ENCODE measurements at regions not wholly inside any gene's neighbourhood (a gene's known extent, or its start where the extent isn't known, plus 50 kb on each side); places are given as distances from the start of the nearest gene placed in this dataset.
A peak's percentile ranks its signal among the peaks of the same experiment; 100 is the strongest.

DNA sequence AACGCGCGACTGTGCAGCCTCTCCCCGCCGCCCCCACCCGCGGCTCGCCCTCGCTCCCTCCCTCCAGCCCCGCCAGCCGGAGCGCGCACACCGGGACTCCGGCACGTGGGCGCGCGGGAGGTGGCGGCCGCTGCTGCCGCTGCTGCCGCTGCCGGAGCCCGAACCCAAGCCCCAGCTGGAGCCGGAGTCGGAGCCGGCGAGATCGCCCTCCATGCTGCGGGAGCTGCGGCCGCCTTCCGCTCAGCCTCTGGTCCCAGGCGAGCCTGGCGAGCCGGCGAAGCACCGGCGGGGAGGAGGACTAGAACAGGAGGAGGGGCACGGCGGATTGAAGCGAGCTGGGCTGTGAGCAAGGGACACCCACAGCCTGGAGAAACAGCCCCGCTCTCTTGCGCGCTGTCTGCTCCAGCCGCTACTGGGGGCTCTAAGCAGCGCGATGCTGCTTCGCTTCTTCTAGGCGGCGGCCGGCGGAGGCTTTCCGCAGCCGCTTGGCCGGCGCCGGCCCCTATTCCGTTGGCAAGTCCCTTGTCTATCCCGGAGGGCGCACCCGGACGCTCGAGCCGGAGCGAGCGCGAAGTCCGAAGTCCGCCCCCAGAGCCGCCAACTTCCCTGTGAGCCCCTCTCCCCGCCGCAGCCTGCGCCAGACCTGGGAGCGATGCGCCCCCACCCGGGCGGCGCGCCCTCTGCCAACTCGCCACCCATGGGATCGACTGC lies 598.7 kb upstream of the SGCD start:
- DNase-seq = peak; percentile 38

GRCh38 chr5:155728857-155729683 lies 597.9 kb upstream of the SGCD start:
- DNase-seq = peak; percentile 18

DNA sequence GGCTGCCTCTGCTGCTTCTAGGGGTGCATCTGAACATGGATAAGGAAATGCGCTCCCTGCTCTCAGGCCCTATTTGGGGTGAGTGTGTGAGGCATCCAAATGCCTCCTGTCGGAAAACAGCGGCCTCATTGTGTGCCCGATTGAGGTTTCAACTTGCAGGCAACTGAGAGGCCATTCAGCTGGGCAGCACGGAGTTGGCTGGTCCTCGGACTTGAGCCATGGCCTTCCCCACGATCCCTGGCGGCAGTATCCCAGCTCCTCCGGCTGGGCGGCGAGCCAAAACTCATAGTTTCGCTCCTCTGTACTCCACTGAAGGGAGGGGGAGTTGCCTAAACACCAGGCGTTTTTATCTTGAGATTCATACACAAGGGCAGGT lies 597.3 kb upstream of the SGCD start:
- DNase-seq = peak; percentile 18

DNA sequence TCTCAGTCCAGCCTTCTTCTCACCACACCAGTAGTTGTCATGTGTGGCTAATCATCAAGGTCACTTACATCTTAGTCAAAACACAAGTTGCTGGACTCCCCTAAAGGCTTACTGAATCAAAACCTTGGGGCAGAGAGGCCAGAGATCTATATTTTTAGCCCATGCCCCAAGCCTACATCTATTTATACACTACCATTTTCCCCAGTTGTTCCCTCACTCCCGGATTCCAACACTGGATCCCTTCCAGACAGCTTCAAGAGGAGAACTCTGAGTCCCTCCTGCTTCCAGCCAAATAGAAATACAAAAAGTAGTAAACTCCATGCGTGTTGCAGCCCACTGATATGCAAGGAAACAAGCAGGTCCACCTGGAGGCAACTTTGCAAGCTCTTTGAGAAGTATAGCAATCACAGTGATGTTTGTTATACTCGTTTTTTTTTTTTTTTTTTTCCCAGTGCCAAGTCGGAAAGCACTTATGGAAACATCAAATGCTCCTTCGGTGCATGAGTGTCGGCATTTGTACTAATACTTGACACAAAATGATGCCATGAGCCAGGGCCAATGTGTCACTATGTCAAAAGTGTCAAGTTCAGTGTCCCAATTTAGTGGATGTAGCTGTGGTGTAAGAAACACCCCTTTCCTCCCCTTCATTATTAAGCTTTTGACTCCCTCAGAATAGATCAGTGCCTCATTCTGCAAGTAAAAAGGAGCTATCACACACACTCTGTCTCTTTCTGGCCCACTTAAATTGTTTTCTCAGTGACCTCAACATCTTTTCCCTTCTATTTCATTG lies 594.2 kb upstream of the SGCD start:
- no peak for DNase-seq

DNA sequence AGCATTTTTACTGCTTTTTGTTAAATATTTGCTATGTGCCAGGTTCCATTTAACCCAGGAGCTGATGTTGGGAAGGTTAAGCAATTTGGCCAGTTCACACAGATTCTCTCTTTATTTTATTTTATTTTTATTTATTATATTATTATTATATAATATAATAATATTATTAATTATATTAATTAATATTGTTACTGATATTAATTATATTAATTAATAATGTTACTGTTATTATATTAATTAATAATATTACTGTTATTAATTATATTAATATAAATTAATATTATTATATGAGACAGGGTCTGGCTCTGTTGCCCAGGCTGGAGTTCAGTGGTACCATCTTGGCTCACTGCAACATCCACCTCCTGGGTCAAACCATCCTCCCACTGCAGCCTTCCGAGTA lies 593.0 kb upstream of the SGCD start:
- no peak for DNase-seq

GRCh38 chr5:155735388-155735787 lies 591.6 kb upstream of the SGCD start:
- DNase-seq = peak; percentile 74

- no peak for DNase-seq
Measured at GRCh38 chr5:155738616-155739015, 588.3 kb upstream of the SGCD start.

GRCh38 chr5:155746367-155747038 lies 580.5 kb upstream of the SGCD start:
- DNase-seq = no peak

GRCh38 chr5:155750101-155750500 lies 576.9 kb upstream of the SGCD start:
- no peak for DNase-seq

- no peak for DNase-seq
Measured at GRCh38 chr5:155750571-155750970, 576.4 kb upstream of the SGCD start.

DNA sequence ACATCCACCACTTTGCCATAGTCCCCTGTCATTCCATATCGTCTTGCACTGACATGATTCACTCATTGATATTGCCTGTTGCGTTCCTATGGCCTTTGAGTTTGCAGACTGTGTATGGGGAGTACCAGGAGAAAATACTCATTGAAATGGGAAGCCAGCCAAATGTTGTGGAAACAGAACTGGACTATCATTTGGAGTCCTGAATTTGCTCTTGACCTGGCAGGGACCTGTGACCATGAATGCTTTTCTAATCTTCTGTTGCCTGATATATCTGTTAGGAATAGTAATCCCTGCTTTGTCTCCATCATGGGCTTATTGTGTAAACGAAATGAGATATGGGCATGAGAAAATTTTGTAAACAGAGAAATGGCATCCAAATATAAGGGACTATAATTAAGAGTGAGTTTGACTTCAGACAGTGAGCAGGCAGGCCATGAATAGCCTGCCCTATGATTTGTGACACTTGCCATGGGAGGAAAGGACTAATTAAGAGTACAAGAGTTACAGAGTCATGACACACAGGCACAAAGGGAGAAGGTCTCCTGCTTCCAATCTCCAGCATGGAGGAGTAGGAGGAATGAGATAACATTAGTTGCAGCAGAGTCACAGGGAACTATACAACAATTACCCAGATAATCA lies 572.9 kb upstream of the SGCD start:
- DNase-seq = no peak

GRCh38 chr5:155759252-155759651 lies 567.7 kb upstream of the SGCD start:
- DNase-seq = no peak

DNA sequence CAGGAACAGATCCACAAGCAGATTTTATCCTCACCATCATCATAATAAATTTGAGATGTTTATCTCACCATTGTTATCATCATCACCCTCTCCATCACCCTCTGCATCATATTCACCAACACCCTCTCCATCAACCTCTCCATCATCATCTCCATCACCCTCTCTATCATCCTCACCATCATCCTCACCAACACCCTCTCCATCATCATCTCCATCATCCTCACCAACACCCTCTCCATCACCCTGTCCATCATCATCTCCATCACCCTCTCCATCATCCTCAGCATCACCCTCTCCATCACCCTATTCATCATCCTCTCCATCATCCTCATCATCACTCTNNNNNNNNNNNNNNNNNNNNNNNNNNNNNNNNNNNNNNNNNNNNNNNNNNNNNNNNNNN lies 567.0 kb upstream of the SGCD start:
- DNase-seq = no peak

DNA sequence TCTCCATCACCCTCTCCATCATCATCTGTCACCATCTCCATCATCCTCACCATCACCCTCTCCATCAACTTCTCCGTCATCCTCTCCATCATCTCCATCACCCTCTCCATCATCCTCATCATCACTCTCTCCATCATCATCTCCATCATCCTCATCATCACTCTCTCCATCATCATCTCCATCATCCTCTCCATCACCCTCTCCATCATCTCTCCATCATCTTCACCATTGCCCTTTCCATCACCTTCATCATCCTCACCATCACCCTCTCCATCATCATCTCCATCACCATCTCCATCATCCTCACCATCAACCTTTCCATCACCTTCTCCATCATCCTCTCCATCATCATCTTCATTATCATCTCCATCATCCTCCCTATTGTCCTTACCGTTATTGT lies 565.5 kb upstream of the SGCD start:
- DNase-seq = no peak

DNA sequence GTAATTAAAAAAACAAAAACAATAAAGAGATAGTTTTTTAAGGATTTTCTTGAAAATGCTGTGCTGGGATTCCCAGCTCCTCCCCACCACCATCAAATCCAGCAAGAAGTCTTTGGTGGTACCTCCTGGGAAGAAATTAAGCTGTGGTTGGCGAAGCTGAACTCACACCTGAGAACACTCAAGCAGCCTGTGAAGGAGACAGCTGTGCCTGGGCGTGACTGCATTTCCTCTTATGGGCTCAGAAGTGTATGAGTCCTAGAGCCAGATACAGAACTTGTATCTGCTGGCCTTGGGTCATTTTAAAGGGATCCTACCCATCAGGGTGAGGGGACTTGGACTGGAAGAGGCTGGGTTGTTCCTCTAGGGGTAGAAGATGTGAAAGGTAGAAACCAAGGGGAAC lies 561.2 kb upstream of the SGCD start:
- no peak for DNase-seq

GRCh38 chr5:155767470-155767869 lies 559.5 kb upstream of the SGCD start:
- no peak for DNase-seq

DNA sequence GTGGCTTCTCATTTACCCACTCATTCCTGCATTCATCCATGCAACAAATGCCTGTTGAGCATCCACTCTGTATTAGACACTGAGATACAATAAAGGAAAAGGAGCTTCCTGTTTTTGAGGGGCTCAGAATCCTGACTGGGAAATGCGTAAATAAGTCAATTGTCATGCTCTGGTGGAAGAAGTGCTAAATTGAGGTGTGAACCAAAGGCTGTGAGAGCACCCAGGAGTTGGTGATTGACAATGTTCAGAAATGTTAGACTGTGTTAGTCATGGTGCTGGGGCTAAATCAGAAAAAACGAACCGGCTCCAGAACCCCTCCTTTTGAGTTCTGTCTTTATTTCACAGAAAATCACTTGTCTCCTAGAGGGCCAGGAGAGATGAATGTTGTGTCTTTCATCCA lies 558.6 kb upstream of the SGCD start:
- no peak for DNase-seq

DNA sequence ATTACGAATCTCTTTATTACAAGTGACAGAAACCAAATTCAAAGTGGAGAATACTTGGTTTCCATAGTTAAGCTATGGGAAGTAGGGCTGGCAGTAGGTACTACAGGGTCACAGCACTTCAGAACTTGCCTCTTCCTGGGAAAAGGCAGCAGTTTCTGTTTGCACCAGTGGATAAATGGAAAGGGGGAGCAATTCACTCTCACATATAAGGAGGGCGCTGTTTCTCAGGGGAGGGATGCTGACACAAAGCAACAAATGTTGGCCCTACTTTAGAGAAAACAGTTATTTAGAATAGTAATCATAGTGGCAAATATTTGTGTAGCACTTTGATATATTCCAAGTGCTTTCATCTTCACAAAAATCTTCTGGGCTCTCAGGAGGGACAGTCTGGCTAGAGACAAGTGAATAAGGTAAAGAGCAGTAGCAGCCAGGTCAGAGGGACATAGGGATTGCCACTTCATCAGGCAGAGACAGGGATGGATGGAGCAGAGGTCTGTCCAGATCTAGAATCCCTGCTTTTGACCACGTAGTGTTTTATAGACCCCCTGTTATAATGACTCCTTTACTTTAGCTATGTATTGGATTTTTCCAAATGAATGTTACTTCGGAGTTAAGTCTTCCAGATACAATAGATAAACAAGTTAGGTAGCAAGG lies 554.8 kb upstream of the SGCD start:
- no peak for DNase-seq

DNA sequence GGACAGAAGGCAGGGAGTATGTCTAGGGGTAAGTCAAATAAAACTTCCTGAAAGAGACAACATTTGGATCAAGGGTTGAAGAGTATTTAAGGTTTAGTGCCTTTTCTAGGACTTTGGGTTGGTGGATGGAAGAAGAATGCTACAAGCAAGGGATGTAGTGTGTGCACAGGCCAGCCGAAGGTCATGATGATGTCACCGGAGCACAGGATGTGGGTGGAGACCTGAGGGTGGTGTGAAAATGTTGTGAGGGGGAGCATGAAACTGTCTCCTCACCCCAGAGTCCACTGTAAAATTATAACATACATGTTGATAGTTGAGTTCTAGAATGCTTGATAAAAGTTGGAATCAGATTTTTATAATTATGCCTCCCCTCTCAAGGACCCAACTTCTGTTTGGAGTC lies 553.3 kb upstream of the SGCD start:
- DNase-seq = no peak

GRCh38 chr5:155780260-155780659 lies 546.7 kb upstream of the SGCD start:
- DNase-seq = no peak

DNA sequence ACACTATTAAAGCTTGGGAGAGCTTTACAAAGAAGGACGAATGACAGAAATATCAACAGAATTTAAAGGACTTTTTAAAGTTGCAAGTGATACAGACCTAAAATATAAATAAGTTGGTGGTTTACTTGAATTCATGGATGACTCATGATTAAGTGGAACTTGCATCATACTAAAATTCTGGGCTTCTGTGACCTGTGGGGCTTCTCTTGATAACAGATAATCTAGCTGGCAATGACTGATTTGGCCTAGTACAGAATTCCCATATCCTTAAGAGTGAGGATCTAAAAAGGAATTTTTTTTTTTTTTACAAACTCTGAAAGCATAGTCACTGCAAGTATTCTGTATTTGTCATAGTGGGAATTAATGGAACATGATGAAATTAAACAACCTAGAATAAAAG lies 543.7 kb upstream of the SGCD start:
- DNase-seq = no peak

DNA sequence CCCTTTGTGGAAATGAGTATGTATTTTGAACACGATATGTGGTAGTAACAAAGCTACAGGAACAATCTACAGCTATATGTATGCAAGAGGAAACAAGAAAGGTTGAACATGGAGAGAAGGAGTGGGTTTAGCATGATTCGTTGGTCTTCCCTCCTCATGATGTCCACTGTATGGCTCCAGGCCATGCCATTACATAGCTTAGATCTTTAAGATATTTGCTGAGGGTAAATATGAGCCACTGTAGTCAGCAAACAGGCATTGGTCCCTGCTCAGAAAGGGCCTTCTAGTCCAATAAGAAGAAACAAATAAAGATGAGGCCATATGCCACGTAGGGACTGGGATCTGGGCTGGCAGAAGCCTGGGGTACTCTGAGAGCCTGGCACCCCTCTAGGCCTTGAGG lies 543.2 kb upstream of the SGCD start:
- no peak for DNase-seq
